IPS-15b (cell line): ENCODE measurements at regions not wholly inside any gene's neighbourhood (a gene's known extent, or its start where the extent isn't known, plus 50 kb on each side); places are given as distances from the start of the nearest gene placed in this dataset.

ENCODE experiments used
- H3K27me3 ChIP-seq: one replicate; pipeline ENCODE4 v1.6.1; 2013; ENCODE audit warnings: low read length; ENCODE audit not compliant: control insufficient read depth, insufficient read depth
- H3K36me3 ChIP-seq: one replicate; pipeline ENCODE4 v1.6.1; 2013; ENCODE audit warnings: low read length; ENCODE audit not compliant: control insufficient read depth, insufficient read depth
- H3K4me1 ChIP-seq: one replicate; pipeline ENCODE4 v1.6.1; 2013; ENCODE audit warnings: mild to moderate bottlenecking, low read length; ENCODE audit not compliant: control insufficient read depth, insufficient read depth
- H3K4me3 ChIP-seq: one replicate; pipeline ENCODE4 v1.5.1; 2013; ENCODE audit warnings: low read depth, low read length
- H3K9ac ChIP-seq: one replicate; pipeline ENCODE4 v1.6.1; 2013; ENCODE audit warnings: low read depth, mild to moderate bottlenecking, low read length
- H3K9me3 ChIP-seq: one replicate; pipeline ENCODE4 v1.6.1; 2013; ENCODE audit warnings: mild to moderate bottlenecking, low read length; ENCODE audit not compliant: control insufficient read depth, insufficient read depth

GRCh38 chr1:63099188-63099587, 223.2 kb upstream of the FOXD3 start:
- Histone ChIP-seq H3K27me3 (no peaks in the 10 kb centered on the region), H3K4me3 (no peak overlapping the region), H3K9ac (no peak overlapping the region), H3K9me3 (no peaks in the 10 kb centered on the region), H3K36me3 (no peaks in the 10 kb centered on the region), H3K4me1 (peaks cover 3% of the 10 kb centered on the region)

- H3K27me3 ChIP-seq, result no peaks in the 10 kb centered on the region
- peaks cover 11% of the 10 kb centered on the region for H3K4me1 ChIP-seq
- H3K36me3 ChIP-seq, result no peaks in the 10 kb centered on the region
These were observed 221.0 kb upstream of the FOXD3 start for GRCh38 chr1:63101336-63101735.

GRCh38 chr1:63103682-63104081, 218.7 kb upstream of the FOXD3 start:
- Histone ChIP-seq H3K27me3 (no peaks in the 10 kb centered on the region), H3K4me1 (peaks cover 26% of the 10 kb centered on the region), H3K36me3 (no peaks in the 10 kb centered on the region), H3K9ac (no peak overlapping the region), H3K9me3 (no peaks in the 10 kb centered on the region), H3K4me3 (no peak overlapping the region)

More at GRCh38 chr1:63101336-63101735, 221.0 kb upstream of the FOXD3 start:
- Histone ChIP-seq H3K9me3 (no peaks in the 10 kb centered on the region), H3K4me3 (no peak overlapping the region), H3K9ac (no peak overlapping the region)

- Histone ChIP-seq H3K36me3 (no peaks in the 10 kb centered on the region), H3K9me3 (no peaks in the 10 kb centered on the region), H3K27me3 (no peaks in the 10 kb centered on the region), H3K4me1 (peaks cover 35% of the 10 kb centered on the region), H3K4me3 (no peak overlapping the region), H3K9ac (no peak overlapping the region)
These were observed 215.3 kb upstream of the FOXD3 start for GRCh38 chr1:63107066-63107465.

- Histone ChIP-seq H3K9me3 (no peaks in the 10 kb centered on the region), H3K27me3 (no peaks in the 10 kb centered on the region), H3K4me1 (peaks cover 36% of the 10 kb centered on the region), H3K4me3 (no peak overlapping the region), H3K36me3 (no peaks in the 10 kb centered on the region), H3K9ac (no peak overlapping the region)
These were observed 214.2 kb upstream of the FOXD3 start for GRCh38 chr1:63108206-63108605.

GRCh38 chr1:63112155-63112900, 210.0 kb upstream of the FOXD3 start:
- Histone ChIP-seq H3K4me3 (no peak overlapping the region), H3K9me3 (no peaks in the 10 kb centered on the region), H3K36me3 (no peaks in the 10 kb centered on the region), H3K4me1 (peaks cover 22% of the 10 kb centered on the region), H3K27me3 (no peaks in the 10 kb centered on the region), H3K9ac (no peak overlapping the region)

- H3K27me3 ChIP-seq, result no peaks in the 10 kb centered on the region
These were observed 206.8 kb upstream of the FOXD3 start for GRCh38 chr1:63115527-63115926.

GRCh38 chr1:63116016-63116415, 206.4 kb upstream of the FOXD3 start:
- Histone ChIP-seq H3K27me3 (no peaks in the 10 kb centered on the region), H3K4me3 (no peak overlapping the region), H3K9ac (no peak overlapping the region), H3K36me3 (no peaks in the 10 kb centered on the region), H3K9me3 (no peaks in the 10 kb centered on the region), H3K4me1 (peaks cover 12% of the 10 kb centered on the region)

More at GRCh38 chr1:63115527-63115926, 206.8 kb upstream of the FOXD3 start:
- Histone ChIP-seq H3K4me1 (peaks cover 12% of the 10 kb centered on the region), H3K4me3 (no peak overlapping the region), H3K9ac (no peak overlapping the region), H3K36me3 (no peaks in the 10 kb centered on the region), H3K9me3 (no peaks in the 10 kb centered on the region)

- no peak overlapping the region for H3K4me3 ChIP-seq
- no peaks in the 10 kb centered on the region for H3K27me3 ChIP-seq
- no peaks in the 10 kb centered on the region for H3K9me3 ChIP-seq
- H3K36me3 ChIP-seq, result no peaks in the 10 kb centered on the region
- no peak overlapping the region for H3K9ac ChIP-seq
- H3K4me1 ChIP-seq, result peaks cover 8% of the 10 kb centered on the region
These were observed 202.7 kb upstream of the FOXD3 start for GRCh38 chr1:63119575-63120155.

- Histone ChIP-seq H3K9me3 (no peaks in the 10 kb centered on the region), H3K4me3 (no peak overlapping the region), H3K36me3 (no peaks in the 10 kb centered on the region), H3K27me3 (no peaks in the 10 kb centered on the region), H3K9ac (no peak overlapping the region), H3K4me1 (peaks cover 8% of the 10 kb centered on the region)
These were observed 200.3 kb upstream of the FOXD3 start for GRCh38 chr1:63122079-63122478.

- H3K4me1 ChIP-seq, result peaks cover 3% of the 10 kb centered on the region
- no peaks in the 10 kb centered on the region for H3K27me3 ChIP-seq
- no peak overlapping the region for H3K9ac ChIP-seq
- no peaks in the 10 kb centered on the region for H3K9me3 ChIP-seq
- no peak overlapping the region for H3K4me3 ChIP-seq
- H3K36me3 ChIP-seq, result no peaks in the 10 kb centered on the region
These were observed 197.6 kb upstream of the FOXD3 start for GRCh38 chr1:63124666-63125191.

GRCh38 chr1:63126104-63126503, 196.3 kb upstream of the FOXD3 start:
- peaks cover 3% of the 10 kb centered on the region for H3K4me1 ChIP-seq
- no peaks in the 10 kb centered on the region for H3K36me3 ChIP-seq
- H3K4me3 ChIP-seq, result no peak overlapping the region
- H3K27me3 ChIP-seq, result no peaks in the 10 kb centered on the region
- no peak overlapping the region for H3K9ac ChIP-seq
- H3K9me3 ChIP-seq, result no peaks in the 10 kb centered on the region
